H1 (cell line): ENCODE measurements at regions not wholly inside any gene's neighbourhood (a gene's known extent, or its start where the extent isn't known, plus 50 kb on each side); places are given as distances from the start of the nearest gene placed in this dataset.
"Not testable (repeated sequence)": the region's sequence is repeated elsewhere in the genome, so short reads cannot be mapped to it uniquely, and the experiment has no call there.

ENCODE experiments used
- CTCF ChIA-PET: fragments of 300-600 bp; sonication (Branson Sonifier 250); formaldehyde crosslinking; loops from one replicate; lab custom pipeline; 2021; ENCODE audit not compliant: partially characterized antibody; lab: Charles Lee
- POLR2A ChIA-PET: fragments of 300-600 bp; sonication (Branson Sonifier 250); formaldehyde crosslinking; loops from one replicate; lab custom pipeline; 2021; ENCODE audit warnings: inconsistent platforms; ENCODE audit not compliant: partially characterized antibody; lab: Charles Lee
- DNase-seq, 2 experiments: peaks; one replicate each; pipeline versions ENCODE4 v3.0.0 to v3.0.0-alpha.2; 2010 to 2022; ENCODE audit warnings: low spot score in 2 of 2, low read depth in 1 of 2, mixed read lengths in 1 of 2
- FAIRE-seq: peaks from 2 replicates; lab custom pipeline; 2011; peaks lifted over from hg19 to GRCh38; lab: Jason Lieb, UNC
- H2AFZ ChIP-seq: 2 replicates; pipeline ENCODE4 v1.8.1; 2012; ENCODE audit warnings: low read length, inconsistent platforms
- H2AK5ac ChIP-seq: 2 replicates; pipeline ENCODE4 v1.6.1; 2013; ENCODE audit warnings: low read depth, low read length
- H2BK120ac ChIP-seq: replicated peaks from 2 replicates; pipeline ENCODE3; 2013; ENCODE audit warnings: low read depth, low read length, inconsistent platforms
- H2BK12ac ChIP-seq: 2 replicates; pipeline ENCODE4 v1.6.1; 2013; ENCODE audit warnings: low read depth, low read length
- H2BK15ac ChIP-seq: 2 replicates; pipeline ENCODE4 v1.6.1; 2013; ENCODE audit warnings: low read length
- H2BK20ac ChIP-seq: 2 replicates; pipeline ENCODE4 v1.6.1; 2013; ENCODE audit warnings: low read length
- H2BK5ac ChIP-seq: 2 replicates; pipeline ENCODE4 v1.6.1; 2013; ENCODE audit warnings: low read depth, low read length
- H3K14ac ChIP-seq: 2 replicates; pipeline ENCODE4 v1.6.1; 2013; ENCODE audit warnings: inconsistent platforms; ENCODE audit not compliant: insufficient read length
- H3K18ac ChIP-seq: 2 replicates; pipeline ENCODE4 v1.6.1; 2013; ENCODE audit warnings: low read length; ENCODE audit errors: extremely low read depth
- H3K23ac ChIP-seq: 2 replicates; pipeline ENCODE4 v1.6.1; 2013; ENCODE audit warnings: inconsistent platforms; ENCODE audit not compliant: insufficient read length
- H3K23me2 ChIP-seq: 2 replicates; pipeline ENCODE4 v1.6.1; 2013; ENCODE audit warnings: low read depth, low read length
- H3K27ac ChIP-seq: 2 replicates; pipeline ENCODE4 v1.6.1; 2011; ENCODE audit warnings: low read depth, low read length, inconsistent platforms
- H3K27me3 ChIP-seq, 4 experiments: replicated peaks in 1 of 4; 1 replicate in 1 of 4; 2 replicates in 3 of 4; pipeline versions ENCODE4 v1.6.1 to v1.8.1; 2011 to 2013; ENCODE audit warnings: low read length in 3 of 4, mild to moderate bottlenecking in 3 of 4, inconsistent platforms in 2 of 4, mixed read lengths in 2 of 4, moderate library complexity in 1 of 4; ENCODE audit not compliant: control insufficient read depth in 3 of 4, insufficient read depth in 3 of 4; ENCODE audit errors: extremely low read depth in 1 of 4
- H3K36me3 ChIP-seq, 4 experiments: 2 replicates each; pipeline versions ENCODE4 v1.6.1 to v1.8.1; 2011 to 2013; ENCODE audit warnings: mild to moderate bottlenecking in 4 of 4, low read length in 3 of 4, moderate library complexity in 2 of 4, control low read depth in 1 of 4, inconsistent platforms in 1 of 4; ENCODE audit not compliant: insufficient read depth in 4 of 4, control insufficient read depth in 2 of 4
- H3K4ac ChIP-seq: replicated peaks from 2 replicates; pipeline ENCODE3; 2013; ENCODE audit warnings: low read length, low read depth, mixed read lengths, inconsistent platforms; ENCODE audit not compliant: insufficient read length
- H3K4me1 ChIP-seq, 4 experiments: replicated peaks in 1 of 4; 1 replicate in 1 of 4; 2 replicates in 3 of 4; pipeline versions ENCODE4 v1.6.1 to v1.8.1; 2011 to 2013; ENCODE audit warnings: low read length in 3 of 4, inconsistent platforms in 2 of 4, mixed read lengths in 1 of 4; ENCODE audit not compliant: insufficient read depth in 4 of 4, control insufficient read depth in 3 of 4
- H3K4me2 ChIP-seq, 2 experiments: 2 replicates each; pipeline versions ENCODE4 v1.6.1 to v1.8.1; 2011 to 2013; ENCODE audit warnings: low read depth in 2 of 2, low read length in 2 of 2, control low read depth in 1 of 2, inconsistent platforms in 1 of 2, mild to moderate bottlenecking in 1 of 2; ENCODE audit not compliant: insufficient read depth in 1 of 2
- H3K4me3 ChIP-seq, 4 experiments: fragments of 200-600, 300-600 bp in 1 of 4; sonication (generic), shearing (Covaris generic), sonication (Bioruptor Twin) in 1 of 4; 2 replicates each; pipeline versions ENCODE4 v1.5.1 to v1.8.1; 2011 to 2016; ENCODE audit warnings: low read length in 4 of 4, low read depth in 3 of 4, control low read depth in 2 of 4, inconsistent platforms in 2 of 4, mild to moderate bottlenecking in 2 of 4, mixed read lengths in 1 of 4, moderate library complexity in 1 of 4; ENCODE audit not compliant: insufficient read depth in 2 of 4; ENCODE audit errors: extremely low read depth in 1 of 4
- H3K56ac ChIP-seq: replicated peaks from 2 replicates; pipeline ENCODE3; 2013; ENCODE audit warnings: low read depth, mild to moderate bottlenecking, mixed read lengths, low read length, inconsistent platforms; ENCODE audit not compliant: insufficient read length
- H3K79me1 ChIP-seq: 2 replicates; pipeline ENCODE4 v1.6.1; 2013; ENCODE audit warnings: low read depth, low read length, control low read depth
- H3K79me2 ChIP-seq, 2 experiments: 2 replicates each; pipeline versions ENCODE4 v1.6.1 to v1.8.1; 2012 to 2013; ENCODE audit warnings: low read length in 2 of 2, mild to moderate bottlenecking in 2 of 2, inconsistent platforms in 1 of 2; ENCODE audit not compliant: insufficient read depth in 2 of 2, control insufficient read depth in 1 of 2
- H3K9ac ChIP-seq, 4 experiments: replicated peaks in 1 of 4; 1 replicate in 1 of 4; 2 replicates in 3 of 4; pipeline versions ENCODE4 v1.6.1 to v1.8.1; 2011 to 2013; ENCODE audit warnings: low read depth in 3 of 4, low read length in 3 of 4, control low read depth in 2 of 4, mild to moderate bottlenecking in 2 of 4, moderate library complexity in 2 of 4, inconsistent platforms in 1 of 4; ENCODE audit errors: extremely low read depth in 1 of 4
- H3K9me3 ChIP-seq, 2 experiments: 2 replicates each; pipeline versions ENCODE4 v1.6.1 to v1.8.1; 2012 to 2013; ENCODE audit warnings: mild to moderate bottlenecking in 2 of 2, moderate library complexity in 2 of 2, control low read depth in 1 of 2, inconsistent platforms in 1 of 2, low read depth in 1 of 2, low read length in 1 of 2, mixed read lengths in 1 of 2; ENCODE audit not compliant: insufficient read depth in 2 of 2
- H4K20me1 ChIP-seq, 2 experiments: replicated peaks in 1 of 2; 2 replicates each; pipeline versions ENCODE3 to v1.8.1; 2011 to 2013; ENCODE audit warnings: inconsistent platforms in 2 of 2, low read length in 2 of 2, mild to moderate bottlenecking in 1 of 2; ENCODE audit not compliant: insufficient read depth in 2 of 2, control insufficient read depth in 1 of 2
- H4K5ac ChIP-seq: 2 replicates; pipeline ENCODE4 v1.6.1; 2013; ENCODE audit warnings: low read length, low read depth, mixed read lengths, inconsistent platforms; ENCODE audit not compliant: insufficient read length
- H4K8ac ChIP-seq: 2 replicates; pipeline ENCODE4 v1.8.0; 2013; ENCODE audit warnings: mild to moderate bottlenecking, moderate library complexity, low read length, inconsistent platforms; ENCODE audit not compliant: insufficient read depth; ENCODE audit errors: extremely low read depth
- H4K91ac ChIP-seq: replicated peaks from 2 replicates; pipeline ENCODE3; 2013; ENCODE audit warnings: low read length, mixed read lengths, inconsistent platforms; ENCODE audit not compliant: insufficient read length
- WGBS, 2 experiments: shearing (Covaris generic) in 1 of 2; methylation state at CpG; one replicate each; pipeline versions ENCODE4 v1.1.6 to v1.1.7; 2013 to 2015; ENCODE audit warnings: low lambda C conversion rate in 2 of 2, mixed read lengths in 2 of 2, inconsistent platforms in 1 of 2, low coverage in 1 of 2, missing lambda C conversion rate in 1 of 2; ENCODE audit not compliant: insufficient replicate concordance in 2 of 2, insufficient coverage in 1 of 2, insufficient read length in 1 of 2; ENCODE audit errors: extremely low coverage in 1 of 2, missing lambda C conversion rate in 1 of 2; 5-methylcytosine and 5-hydroxymethylcytosine counted together

- H3K4me2 ChIP-seq, H3K56ac ChIP-seq, H3K9ac ChIP-seq, H2BK120ac ChIP-seq, CTCF ChIA-PET, H2AK5ac ChIP-seq, H3K18ac ChIP-seq, H3K23ac ChIP-seq, H3K27ac ChIP-seq, H4K20me1 ChIP-seq, FAIRE-seq, H4K5ac ChIP-seq, H3K79me1 ChIP-seq, H2BK12ac ChIP-seq, H3K4me1 ChIP-seq, H3K4ac ChIP-seq, H3K14ac ChIP-seq, H3K79me2 ChIP-seq, H2AFZ ChIP-seq, DNase-seq, H3K36me3 ChIP-seq, H4K91ac ChIP-seq, H3K23me2 ChIP-seq, H2BK20ac ChIP-seq, H4K8ac ChIP-seq, POLR2A ChIA-PET, H3K27me3 ChIP-seq, H2BK15ac ChIP-seq, H2BK5ac ChIP-seq, H3K4me3 ChIP-seq: not testable (repeated sequence)
- 53% methylated on average over 2 of the region's 3 CpGs; no CpG with 5 or more reads in 1 of the 2 experiments for WGBS, 2 experiments
- peaks cover 12 to 14% of the 10 kb centered on the region in 2 experiments for H3K9me3 ChIP-seq
These were observed 117.7 kb upstream of the ETV3 start for GRCh38 chr1:157255891-157256290.

- H4K91ac ChIP-seq, H3K56ac ChIP-seq, H4K20me1 ChIP-seq, DNase-seq, H2BK120ac ChIP-seq, H3K36me3 ChIP-seq, H3K23me2 ChIP-seq, H4K5ac ChIP-seq, H4K8ac ChIP-seq, H3K27me3 ChIP-seq, H3K4me1 ChIP-seq, H2BK15ac ChIP-seq, H2AFZ ChIP-seq, H2AK5ac ChIP-seq, H2BK12ac ChIP-seq, H3K4me2 ChIP-seq, CTCF ChIA-PET, H3K4me3 ChIP-seq, POLR2A ChIA-PET, H3K23ac ChIP-seq, H2BK20ac ChIP-seq, H2BK5ac ChIP-seq, H3K79me2 ChIP-seq, H3K18ac ChIP-seq, H3K79me1 ChIP-seq, H3K4ac ChIP-seq, H3K9ac ChIP-seq, FAIRE-seq, H3K14ac ChIP-seq, H3K27ac ChIP-seq: not testable (repeated sequence)
- 80% methylated on average over 3 of the region's 3 CpGs; no CpG with 5 or more reads in 1 of the 2 experiments for WGBS, 2 experiments
- peaks cover 12 to 14% of the 10 kb centered on the region in 2 experiments for H3K9me3 ChIP-seq
These were observed 116.0 kb upstream of the ETV3 start for GRCh38 chr1:157254183-157254582.
